ENCODE measurements at regions not wholly inside any gene's neighbourhood (a gene's known extent, or its start where the extent isn't known, plus 50 kb on each side); places are given as distances from the start of the nearest gene placed in this dataset.
A peak's percentile ranks its signal among the peaks of the same experiment; 100 is the strongest.
"Not testable (repeated sequence)": the region's sequence is repeated elsewhere in the genome, so short reads cannot be mapped to it uniquely, and the experiment has no call there.

- DNase-seq (ENCODE audit: low spot score), result no peak
- H3K4me3 ChIP-seq, result no peak overlapping the region
- no peaks in the 10 kb centered on the region for H3K9me3 ChIP-seq
- H3K36me3 ChIP-seq, result no peaks in the 10 kb centered on the region
- peaks cover 0 to 18% of the 10 kb centered on the region in 2 donors for H3K4me1 ChIP-seq
- no peak overlapping the region for H3K27ac ChIP-seq
- no peaks in the 10 kb centered on the region for H3K27me3 ChIP-seq
- TF ChIP-seq, protein P1, sequence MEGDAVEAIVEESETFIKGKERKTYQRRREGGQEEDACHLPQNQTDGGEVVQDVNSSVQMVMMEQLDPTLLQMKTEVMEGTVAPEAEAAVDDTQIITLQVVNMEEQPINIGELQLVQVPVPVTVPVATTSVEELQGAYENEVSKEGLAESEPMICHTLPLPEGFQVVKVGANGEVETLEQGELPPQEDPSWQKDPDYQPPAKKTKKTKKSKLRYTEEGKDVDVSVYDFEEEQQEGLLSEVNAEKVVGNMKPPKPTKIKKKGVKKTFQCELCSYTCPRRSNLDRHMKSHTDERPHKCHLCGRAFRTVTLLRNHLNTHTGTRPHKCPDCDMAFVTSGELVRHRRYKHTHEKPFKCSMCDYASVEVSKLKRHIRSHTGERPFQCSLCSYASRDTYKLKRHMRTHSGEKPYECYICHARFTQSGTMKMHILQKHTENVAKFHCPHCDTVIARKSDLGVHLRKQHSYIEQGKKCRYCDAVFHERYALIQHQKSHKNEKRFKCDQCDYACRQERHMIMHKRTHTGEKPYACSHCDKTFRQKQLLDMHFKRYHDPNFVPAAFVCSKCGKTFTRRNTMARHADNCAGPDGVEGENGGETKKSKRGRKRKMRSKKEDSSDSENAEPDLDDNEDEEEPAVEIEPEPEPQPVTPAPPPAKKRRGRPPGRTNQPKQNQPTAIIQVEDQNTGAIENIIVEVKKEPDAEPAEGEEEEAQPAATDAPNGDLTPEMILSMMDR (IDR thresholded peaks at IDR 0.05), result no peak
These were observed 182.8 kb downstream of the HS3ST3A1 start for GRCh38 chr17:13418891-13419290.

GRCh38 chr17:13417381-13417950 lies 184.3 kb downstream of the HS3ST3A1 start:
- H3K36me3 ChIP-seq, result no peaks in the 10 kb centered on the region
- H3K27me3 ChIP-seq, result no peaks in the 10 kb centered on the region
- H3K4me1 ChIP-seq, result peaks cover 0 to 18% of the 10 kb centered on the region in 2 donors
- H3K9me3 ChIP-seq, result no peaks in the 10 kb centered on the region
- H3K4me3 ChIP-seq, result no peak overlapping the region
- TF ChIP-seq, protein P1 (IDR thresholded peaks at IDR 0.05), result no peak
- H3K27ac ChIP-seq, result no peak overlapping the region
- DNase-seq (ENCODE audit: low spot score), result no peak

DNA sequence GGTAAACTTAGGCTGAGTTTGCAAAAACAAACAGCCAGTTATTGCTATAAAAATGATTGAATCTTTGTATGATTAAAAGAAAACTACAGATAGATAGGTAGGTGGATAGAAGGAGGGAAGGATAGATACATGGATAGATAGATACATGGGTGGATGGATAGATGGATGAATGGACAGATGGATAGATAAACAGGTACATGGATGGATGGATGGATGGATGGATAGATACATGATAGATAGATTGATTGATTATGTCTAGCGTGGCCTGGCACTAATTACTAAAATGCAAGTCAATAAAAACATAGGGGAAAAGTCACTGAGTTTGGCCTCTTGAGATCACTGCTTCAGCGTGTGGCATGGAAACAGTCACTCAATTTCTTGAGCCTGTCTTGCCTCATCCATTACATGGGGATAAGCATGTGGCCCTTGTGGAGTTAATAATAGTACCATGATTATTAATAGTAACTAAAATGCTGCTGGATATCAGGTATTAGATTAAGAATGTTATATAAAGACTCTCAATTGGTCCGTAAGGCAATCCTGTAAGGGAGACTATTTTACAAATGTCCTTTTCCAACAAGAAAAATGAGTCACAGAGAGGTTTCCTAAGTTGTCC lies 184.9 kb downstream of the HS3ST3A1 start:
- H3K27me3 ChIP-seq, result no peaks in the 10 kb centered on the region
- H3K9me3 ChIP-seq, result no peaks in the 10 kb centered on the region
- TF ChIP-seq, protein P1 (IDR thresholded peaks at IDR 0.05), result no peak
- peaks cover 0 to 18% of the 10 kb centered on the region in 2 donors for H3K4me1 ChIP-seq
- DNase-seq (ENCODE audit: low spot score), result no peak
- H3K4me3 ChIP-seq, result no peak overlapping the region
- H3K27ac ChIP-seq, result no peak overlapping the region
- H3K36me3 ChIP-seq, result no peaks in the 10 kb centered on the region

GRCh38 chr17:13415871-13416416 lies 185.8 kb downstream of the HS3ST3A1 start:
- Histone ChIP-seq H3K27ac (no peak overlapping the region), H3K36me3 (no peaks in the 10 kb centered on the region), H3K4me3 (no peak overlapping the region), H3K27me3 (no peaks in the 10 kb centered on the region), H3K4me1 (peaks cover 0 to 18% of the 10 kb centered on the region in 2 donors), H3K9me3 (no peaks in the 10 kb centered on the region)
- TF ChIP-seq, protein P1 (IDR thresholded peaks at IDR 0.05), result no peak
- DNase-seq (ENCODE audit: low spot score), result peak; percentile 69

DNA sequence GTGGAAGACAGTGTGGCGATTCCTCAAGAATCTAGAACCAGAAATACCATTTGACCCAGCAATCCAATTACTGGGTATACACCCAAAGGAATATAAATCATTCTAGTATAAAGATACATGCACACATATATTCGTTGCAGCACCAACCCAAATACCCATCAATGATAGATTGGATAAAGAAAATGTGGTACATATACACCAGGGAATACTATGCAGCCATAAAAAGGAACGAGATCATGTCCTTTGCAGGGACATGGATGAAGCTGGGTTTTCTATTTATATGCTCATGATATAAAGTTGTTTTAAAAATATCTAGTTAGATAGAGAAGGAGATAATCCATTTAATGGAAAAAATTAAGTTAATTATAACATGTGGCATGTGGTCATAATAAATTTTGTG lies 186.5 kb downstream of the HS3ST3A1 start:
- H3K27ac ChIP-seq; DNase-seq (ENCODE audit: low spot score); H3K4me3 ChIP-seq; H3K27me3 ChIP-seq; H3K36me3 ChIP-seq; H3K9me3 ChIP-seq: not testable (repeated sequence)
- H3K4me1 ChIP-seq, result peaks cover 0 to 18% of the 10 kb centered on the region in 2 donors

- Histone ChIP-seq H3K9me3 (no peaks in the 10 kb centered on the region), H3K36me3 (no peaks in the 10 kb centered on the region), H3K27me3 (no peaks in the 10 kb centered on the region), H3K4me3 (no peak overlapping the region), H3K4me1 (peaks cover 0 to 18% of the 10 kb centered on the region in 2 donors), H3K27ac (no peak overlapping the region)
- TF ChIP-seq, protein P1 (IDR thresholded peaks at IDR 0.05), result no peak
- DNase-seq (ENCODE audit: low spot score), result no peak
These were observed 188.7 kb downstream of the HS3ST3A1 start for GRCh38 chr17:13413001-13413400.

Data from right atrium auricular region (tissue), 2 donors.